ENCODE measurements at regions not wholly inside any gene's neighbourhood (a gene's known extent, or its start where the extent isn't known, plus 50 kb on each side); places are given as distances from the start of the nearest gene placed in this dataset.

DNA sequence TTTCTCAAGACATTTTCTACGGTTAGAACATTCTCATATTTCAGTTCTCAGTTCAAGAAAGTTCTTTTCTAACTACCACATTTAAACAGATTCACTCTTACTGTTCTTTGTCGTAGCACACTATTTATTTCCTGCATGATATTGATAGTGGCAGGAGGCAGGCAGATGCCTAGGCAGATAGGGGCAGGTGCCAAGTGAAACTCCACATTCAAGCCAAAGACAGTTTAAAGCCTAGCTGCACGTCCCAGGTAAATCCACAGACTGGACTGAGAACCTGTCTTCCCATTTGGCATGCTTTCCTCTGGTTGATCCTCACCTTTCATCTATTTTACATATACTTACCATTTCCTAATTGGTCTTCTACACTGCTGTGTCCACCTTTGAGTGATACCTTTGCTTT lies 359.3 kb downstream of the TMX3 start:
- DNase-seq, result no peak
- Histone ChIP-seq H3K4me3 (no peak overlapping the region), H3K4me1 (no peaks in the 10 kb centered on the region), H3K27ac (replicated peaks) (no peak overlapping the region), H3K9me3 (replicated peaks) (peaks cover 61% of the 10 kb centered on the region), H3K27me3 (ENCODE audit: low read depth) (no peaks in the 10 kb centered on the region), H3K36me3 (no peaks in the 10 kb centered on the region)
- TF ChIP-seq, protein P1, sequence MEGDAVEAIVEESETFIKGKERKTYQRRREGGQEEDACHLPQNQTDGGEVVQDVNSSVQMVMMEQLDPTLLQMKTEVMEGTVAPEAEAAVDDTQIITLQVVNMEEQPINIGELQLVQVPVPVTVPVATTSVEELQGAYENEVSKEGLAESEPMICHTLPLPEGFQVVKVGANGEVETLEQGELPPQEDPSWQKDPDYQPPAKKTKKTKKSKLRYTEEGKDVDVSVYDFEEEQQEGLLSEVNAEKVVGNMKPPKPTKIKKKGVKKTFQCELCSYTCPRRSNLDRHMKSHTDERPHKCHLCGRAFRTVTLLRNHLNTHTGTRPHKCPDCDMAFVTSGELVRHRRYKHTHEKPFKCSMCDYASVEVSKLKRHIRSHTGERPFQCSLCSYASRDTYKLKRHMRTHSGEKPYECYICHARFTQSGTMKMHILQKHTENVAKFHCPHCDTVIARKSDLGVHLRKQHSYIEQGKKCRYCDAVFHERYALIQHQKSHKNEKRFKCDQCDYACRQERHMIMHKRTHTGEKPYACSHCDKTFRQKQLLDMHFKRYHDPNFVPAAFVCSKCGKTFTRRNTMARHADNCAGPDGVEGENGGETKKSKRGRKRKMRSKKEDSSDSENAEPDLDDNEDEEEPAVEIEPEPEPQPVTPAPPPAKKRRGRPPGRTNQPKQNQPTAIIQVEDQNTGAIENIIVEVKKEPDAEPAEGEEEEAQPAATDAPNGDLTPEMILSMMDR (IDR thresholded peaks at IDR 0.05; ENCODE audit: borderline replicate concordance), result no peak
- intact Hi-C loops (cut with micrococcal nuclease), result no loop called here

DNA sequence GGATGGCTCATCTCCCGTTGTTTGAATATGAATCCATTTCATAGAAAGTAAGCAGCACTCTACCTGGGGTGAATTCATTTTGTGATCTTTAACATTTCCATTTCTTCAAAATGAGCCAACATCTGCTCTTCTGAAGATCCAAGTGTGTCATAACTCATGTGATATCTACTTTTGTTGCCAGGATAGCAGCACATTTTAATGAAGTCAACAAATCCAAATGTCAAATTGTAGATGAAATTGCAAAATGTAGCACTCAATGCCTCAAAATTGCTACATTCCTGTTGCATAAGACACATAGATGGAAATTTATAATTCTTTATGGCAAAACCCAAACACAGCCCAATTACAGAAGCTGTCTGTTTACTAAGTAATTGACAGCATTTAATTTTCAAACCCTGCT lies 360.7 kb downstream of the TMX3 start:
- intact Hi-C loops (cut with micrococcal nuclease), result no loop called here
- no peak overlapping the region for H3K4me3 ChIP-seq

DNA sequence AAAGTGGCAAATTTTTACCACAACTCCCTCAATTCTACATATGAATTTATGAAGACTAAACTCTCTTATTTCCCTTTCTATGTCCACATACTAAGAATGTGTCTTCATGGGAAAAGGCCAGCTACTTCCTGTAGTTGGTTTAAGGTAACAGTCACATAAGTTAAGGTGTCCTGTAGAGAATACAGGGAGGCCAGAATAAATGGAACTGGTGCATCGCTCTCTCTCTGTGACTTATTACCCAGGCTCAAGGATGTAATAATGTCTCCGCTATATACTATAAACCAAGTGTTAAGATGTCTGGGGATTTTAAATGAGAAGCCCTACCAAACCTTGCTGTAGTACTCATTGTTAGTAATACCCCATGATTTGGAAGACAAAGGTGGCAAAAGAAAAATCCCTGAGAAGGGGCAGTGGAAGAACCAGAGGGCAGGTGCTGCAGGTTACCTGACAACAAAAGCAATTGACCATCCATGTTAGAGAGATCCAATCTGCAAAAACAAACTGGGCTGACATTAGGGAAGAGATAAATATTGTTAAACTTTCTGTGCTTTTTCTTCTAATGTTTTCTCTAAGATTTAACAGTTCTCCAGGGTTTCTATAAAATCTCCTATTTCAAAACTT lies 372.8 kb downstream of the TMX3 start:
- Histone ChIP-seq H3K4me1 (no peaks in the 10 kb centered on the region), H3K4me3 (no peak overlapping the region), H3K9me3 (replicated peaks) (peaks cover 5% of the 10 kb centered on the region), H3K36me3 (no peaks in the 10 kb centered on the region), H3K27ac (replicated peaks) (no peak overlapping the region), H3K27me3 (ENCODE audit: low read depth) (no peaks in the 10 kb centered on the region)
- TF ChIP-seq, protein P1 (IDR thresholded peaks at IDR 0.05; ENCODE audit: borderline replicate concordance), result no peak
- no peak for DNase-seq
- intact Hi-C loops (cut with micrococcal nuclease), result no loop called here

More for the DNA sequence above, 360.7 kb downstream of the TMX3 start:
- Histone ChIP-seq H3K4me1 (no peaks in the 10 kb centered on the region), H3K9me3 (replicated peaks) (peaks cover 66% of the 10 kb centered on the region), H3K36me3 (no peaks in the 10 kb centered on the region), H3K27me3 (ENCODE audit: low read depth) (no peaks in the 10 kb centered on the region), H3K27ac (replicated peaks) (no peak overlapping the region)
- no peak for DNase-seq
- TF ChIP-seq, protein P1 (IDR thresholded peaks at IDR 0.05; ENCODE audit: borderline replicate concordance), result no peak

- TF ChIP-seq, protein P1 (IDR thresholded peaks at IDR 0.05; ENCODE audit: borderline replicate concordance), result no peak
- Histone ChIP-seq H3K9me3 (replicated peaks) (peaks cover 5% of the 10 kb centered on the region), H3K36me3 (no peaks in the 10 kb centered on the region), H3K27me3 (ENCODE audit: low read depth) (no peaks in the 10 kb centered on the region), H3K27ac (replicated peaks) (no peak overlapping the region), H3K4me3 (no peak overlapping the region), H3K4me1 (no peaks in the 10 kb centered on the region)
- intact Hi-C loops (cut with micrococcal nuclease), result no loop called here
- no peak for DNase-seq
These were observed 374.3 kb downstream of the TMX3 start for GRCh38 chr18:68340606-68341005.

- Histone ChIP-seq H3K27ac (replicated peaks) (no peak overlapping the region), H3K36me3 (no peaks in the 10 kb centered on the region), H3K9me3 (replicated peaks) (no peaks in the 10 kb centered on the region), H3K27me3 (ENCODE audit: low read depth) (no peaks in the 10 kb centered on the region), H3K4me3 (no peak overlapping the region), H3K4me1 (no peaks in the 10 kb centered on the region)
- TF ChIP-seq, protein P1 (IDR thresholded peaks at IDR 0.05; ENCODE audit: borderline replicate concordance), result no peak
- intact Hi-C loops (cut with micrococcal nuclease), result no loop called here
- DNase-seq, result no peak
These were observed 384.2 kb downstream of the TMX3 start for GRCh38 chr18:68330658-68331057.
